Osteoblast (primary cell): ENCODE measurements at regions not wholly inside any gene's neighbourhood (a gene's known extent, or its start where the extent isn't known, plus 50 kb on each side); places are given as distances from the start of the nearest gene placed in this dataset.

Experiments used
- DNase-seq: peaks from one replicate; pipeline ENCODE4 v3.0.0; 2011; ENCODE audit warnings: low spot score, mixed read lengths; ENCODE audit not compliant: insufficient read length; ENCODE audit errors: missing footprints
- H2AFZ ChIP-seq: 2 replicates; pipeline ENCODE4 v1.6.0; 2011; ENCODE audit warnings: mild to moderate bottlenecking, low read length
- H3K27ac ChIP-seq: 2 replicates; pipeline ENCODE4 v1.5.1; 2011; ENCODE audit warnings: mild to moderate bottlenecking, low read depth, low read length, moderate library complexity
- H3K27me3 ChIP-seq: 2 replicates; pipeline ENCODE4 v1.6.0; 2012; ENCODE audit warnings: mild to moderate bottlenecking, control low read depth, inconsistent platforms, low read length, moderate library complexity; ENCODE audit not compliant: insufficient read depth
- H3K36me3 ChIP-seq: 2 replicates; pipeline ENCODE4 v1.5.1; 2011; ENCODE audit warnings: mild to moderate bottlenecking, low read length, control low read depth, moderate library complexity; ENCODE audit not compliant: insufficient read depth
- H3K4me1 ChIP-seq: 2 replicates; pipeline ENCODE4 v1.5.1; 2011; ENCODE audit warnings: mild to moderate bottlenecking, low read length, control low read depth, moderate library complexity; ENCODE audit not compliant: insufficient read depth
- H3K4me2 ChIP-seq: 2 replicates; pipeline ENCODE4 v1.6.0; 2011; ENCODE audit warnings: mild to moderate bottlenecking, low read length; ENCODE audit not compliant: insufficient read depth
- H3K4me3 ChIP-seq: fragments of 200-600 bp; sonication (generic); 3 replicates; pipeline ENCODE4 v1.5.1; 2012; ENCODE audit warnings: mild to moderate bottlenecking, low read length, inconsistent platforms; ENCODE audit not compliant: insufficient read depth
- H3K79me2 ChIP-seq: 2 replicates; pipeline ENCODE4 v1.6.0; 2012; ENCODE audit warnings: mild to moderate bottlenecking, low read length, control low read depth, inconsistent platforms; ENCODE audit not compliant: insufficient read depth
- H3K9me3 ChIP-seq: 2 replicates; pipeline ENCODE4 v1.5.1; 2011; ENCODE audit warnings: low read depth, low read length, control low read depth
- H4K20me1 ChIP-seq: 2 replicates; pipeline ENCODE4 v1.6.0; 2012; ENCODE audit warnings: mild to moderate bottlenecking, low read length, control low read depth; ENCODE audit not compliant: insufficient read depth
- TF ChIP-seq, protein P1 (sequence below): IDR thresholded peaks from 2 replicates; pipeline ENCODE4 v1.5.1; 2011; ENCODE audit warnings: mild to moderate bottlenecking, low read depth, low read length, moderate library complexity; ENCODE audit errors: extremely low read depth

- peak; percentile 54 for DNase-seq
- no peak overlapping the region for H3K4me2 ChIP-seq
These were observed 215.2 kb downstream of the RAD51AP2 start for GRCh38 chr2:17303054-17303453.

DNA sequence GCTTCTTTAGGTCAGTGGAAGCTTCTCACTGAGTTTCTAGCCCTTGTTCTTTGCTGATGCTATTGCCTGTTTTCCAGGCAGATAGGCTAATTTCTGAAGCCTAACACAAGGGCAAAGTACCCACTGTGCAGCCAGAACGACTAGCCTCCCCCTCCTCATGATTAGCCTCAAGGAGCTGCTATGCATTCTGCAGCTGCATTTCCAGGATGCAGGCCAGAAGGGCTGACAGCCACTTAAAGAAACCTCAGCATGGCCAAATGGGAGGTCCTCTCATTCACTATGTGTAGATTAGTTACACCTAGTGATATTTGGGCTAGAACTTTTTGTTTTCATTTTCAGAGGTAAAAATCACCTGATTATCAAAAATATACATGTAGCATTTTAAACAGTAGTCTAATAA, 216.0 kb downstream of the RAD51AP2 start:
- TF ChIP-seq, protein P1, sequence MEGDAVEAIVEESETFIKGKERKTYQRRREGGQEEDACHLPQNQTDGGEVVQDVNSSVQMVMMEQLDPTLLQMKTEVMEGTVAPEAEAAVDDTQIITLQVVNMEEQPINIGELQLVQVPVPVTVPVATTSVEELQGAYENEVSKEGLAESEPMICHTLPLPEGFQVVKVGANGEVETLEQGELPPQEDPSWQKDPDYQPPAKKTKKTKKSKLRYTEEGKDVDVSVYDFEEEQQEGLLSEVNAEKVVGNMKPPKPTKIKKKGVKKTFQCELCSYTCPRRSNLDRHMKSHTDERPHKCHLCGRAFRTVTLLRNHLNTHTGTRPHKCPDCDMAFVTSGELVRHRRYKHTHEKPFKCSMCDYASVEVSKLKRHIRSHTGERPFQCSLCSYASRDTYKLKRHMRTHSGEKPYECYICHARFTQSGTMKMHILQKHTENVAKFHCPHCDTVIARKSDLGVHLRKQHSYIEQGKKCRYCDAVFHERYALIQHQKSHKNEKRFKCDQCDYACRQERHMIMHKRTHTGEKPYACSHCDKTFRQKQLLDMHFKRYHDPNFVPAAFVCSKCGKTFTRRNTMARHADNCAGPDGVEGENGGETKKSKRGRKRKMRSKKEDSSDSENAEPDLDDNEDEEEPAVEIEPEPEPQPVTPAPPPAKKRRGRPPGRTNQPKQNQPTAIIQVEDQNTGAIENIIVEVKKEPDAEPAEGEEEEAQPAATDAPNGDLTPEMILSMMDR, result no peak
- H3K79me2 ChIP-seq, result no peaks in the 10 kb centered on the region
- no peak overlapping the region for H2AFZ ChIP-seq
- no peak overlapping the region for H3K4me2 ChIP-seq
- DNase-seq, result no peak
- H3K36me3 ChIP-seq, result no peaks in the 10 kb centered on the region
- no peak overlapping the region for H3K4me3 ChIP-seq
- H4K20me1 ChIP-seq, result no peaks in the 10 kb centered on the region
- H3K27ac ChIP-seq, result no peak overlapping the region
- peaks cover 7% of the 10 kb centered on the region for H3K4me1 ChIP-seq
- no peaks in the 10 kb centered on the region for H3K9me3 ChIP-seq
- H3K27me3 ChIP-seq, result no peaks in the 10 kb centered on the region

More at GRCh38 chr2:17303054-17303453, 215.2 kb downstream of the RAD51AP2 start:
- no peaks in the 10 kb centered on the region for H4K20me1 ChIP-seq
- no peaks in the 10 kb centered on the region for H3K36me3 ChIP-seq
- H3K4me3 ChIP-seq, result no peak overlapping the region
- H3K27me3 ChIP-seq, result no peaks in the 10 kb centered on the region
- no peaks in the 10 kb centered on the region for H3K79me2 ChIP-seq
- H3K9me3 ChIP-seq, result no peaks in the 10 kb centered on the region
- H3K4me1 ChIP-seq, result peaks cover 7% of the 10 kb centered on the region
- H3K27ac ChIP-seq, result peak overlapping the region; percentile 51
- no peak overlapping the region for H2AFZ ChIP-seq
- TF ChIP-seq, protein P1, result no peak

- Histone ChIP-seq H3K4me3 (no peak overlapping the region), H4K20me1 (no peaks in the 10 kb centered on the region), H3K9me3 (no peaks in the 10 kb centered on the region), H3K36me3 (no peaks in the 10 kb centered on the region), H3K27me3 (no peaks in the 10 kb centered on the region), H3K4me1 (peaks cover 7% of the 10 kb centered on the region), H3K4me2 (no peak overlapping the region), H3K79me2 (no peaks in the 10 kb centered on the region), H2AFZ (no peak overlapping the region), H3K27ac (no peak overlapping the region)
- DNase-seq, result peak; percentile 15
- TF ChIP-seq, protein P1, result no peak
These were observed 216.8 kb downstream of the RAD51AP2 start for GRCh38 chr2:17301437-17301836.

GRCh38 chr2:17299891-17300540, 218.2 kb downstream of the RAD51AP2 start:
- Histone ChIP-seq H3K79me2 (no peaks in the 10 kb centered on the region), H3K9me3 (no peaks in the 10 kb centered on the region), H3K36me3 (no peaks in the 10 kb centered on the region), H3K27ac (no peak overlapping the region), H3K4me1 (peaks cover 7% of the 10 kb centered on the region), H4K20me1 (no peaks in the 10 kb centered on the region), H3K27me3 (no peaks in the 10 kb centered on the region), H2AFZ (no peak overlapping the region), H3K4me3 (no peak overlapping the region), H3K4me2 (no peak overlapping the region)
- DNase-seq, result peak; percentile 77
- TF ChIP-seq, protein P1, result no peak
